CD14-positive monocyte (primary cell): ENCODE measurements at regions not wholly inside any gene's neighbourhood (a gene's known extent, or its start where the extent isn't known, plus 50 kb on each side); places are given as distances from the start of the nearest gene placed in this dataset.

Experiments
- DNase-seq, 3 donors: peaks; one replicate each; pipeline ENCODE4 v3.0.0-alpha.2; 2011 to 2022
- H2AFZ ChIP-seq: 2 replicates; pipeline ENCODE4 v1.6.0; 2012; ENCODE audit warnings: mild to moderate bottlenecking, low read depth, low read length, inconsistent platforms; ENCODE audit not compliant: insufficient read depth, poor library complexity, severe bottlenecking
- H3K27ac ChIP-seq, 2 donors: 1 replicate in 1 of 2; 2 replicates in 1 of 2; pipeline ENCODE4 v1.5.1; 2012 to 2013; ENCODE audit warnings: low read length in 2 of 2, control low read depth in 1 of 2, inconsistent platforms in 1 of 2, low read depth in 1 of 2, mild to moderate bottlenecking in 1 of 2
- H3K27me3 ChIP-seq, 2 donors: one replicate each; pipeline versions ENCODE4 v1.6.0 to v1.6.1; 2011 to 2013; ENCODE audit warnings: low read length in 2 of 2; ENCODE audit not compliant: control insufficient read depth in 2 of 2, insufficient read depth in 2 of 2
- H3K36me3 ChIP-seq, 2 donors: replicated peaks in 1 of 2; 1 replicate in 1 of 2; 2 replicates in 1 of 2; pipeline versions ENCODE4 v1.5.1 to v1.6.1; 2012 to 2013; ENCODE audit warnings: low read length in 2 of 2, control low read depth in 1 of 2, inconsistent platforms in 1 of 2, mild to moderate bottlenecking in 1 of 2; ENCODE audit not compliant: insufficient read depth in 2 of 2, control insufficient read depth in 1 of 2
- H3K4me1 ChIP-seq, 2 donors: 1 replicate in 1 of 2; 2 replicates in 1 of 2; pipeline versions ENCODE4 v1.5.1 to v1.6.1; 2012 to 2013; ENCODE audit warnings: low read length in 2 of 2, control low read depth in 1 of 2, inconsistent platforms in 1 of 2, mild to moderate bottlenecking in 1 of 2, moderate library complexity in 1 of 2; ENCODE audit not compliant: insufficient read depth in 2 of 2, control insufficient read depth in 1 of 2
- H3K4me2 ChIP-seq: replicated peaks from 2 replicates; pipeline ENCODE3; 2012; ENCODE audit warnings: low read length, moderate library complexity, mild to moderate bottlenecking; ENCODE audit not compliant: poor library complexity, severe bottlenecking; ENCODE audit errors: extremely low read depth
- H3K4me3 ChIP-seq, 3 experiments: fragments of 200-600 bp in 1 of 3; sonication (generic) in 1 of 3; replicated peaks in 1 of 3; 1 replicate in 2 of 3; 2 replicates in 1 of 3; pipeline ENCODE4 v1.5.1; 2011 to 2013; ENCODE audit warnings: low read length in 3 of 3, mild to moderate bottlenecking in 3 of 3, control low read depth in 2 of 3, low read depth in 2 of 3, inconsistent platforms in 1 of 3, moderate library complexity in 1 of 3
- H3K79me2 ChIP-seq: 2 replicates; pipeline ENCODE4 v1.6.0; 2012; ENCODE audit warnings: mild to moderate bottlenecking, control low read depth, inconsistent platforms, low read length, moderate library complexity; ENCODE audit not compliant: insufficient read depth
- H3K9ac ChIP-seq: 2 replicates; pipeline ENCODE4 v1.6.0; 2017; ENCODE audit warnings: low read length, mild to moderate bottlenecking; ENCODE audit not compliant: insufficient read depth, poor library complexity, severe bottlenecking
- H3K9me3 ChIP-seq, 2 donors: replicated peaks in 1 of 2; 1 replicate in 1 of 2; 2 replicates in 1 of 2; pipeline versions ENCODE4 v1.5.1 to v1.6.1; 2012 to 2013; ENCODE audit warnings: low read length in 2 of 2, control low read depth in 1 of 2; ENCODE audit not compliant: control insufficient read depth in 1 of 2, insufficient read depth in 1 of 2
- H4K20me1 ChIP-seq: 2 replicates; pipeline ENCODE4 v1.6.0; 2012; ENCODE audit warnings: mild to moderate bottlenecking, low read length, control low read depth, moderate library complexity; ENCODE audit not compliant: insufficient read depth
- H3K27ac Mint-ChIP-seq, 7 donors: one replicate each; pipeline ENCODE4 v1.8.0; 2020; ENCODE audit warnings: mild to moderate bottlenecking in 7 of 7, mixed read lengths in 7 of 7, moderate library complexity in 6 of 7, inconsistent platforms in 2 of 7
- H3K27me3 Mint-ChIP-seq, 3 donors: one replicate each; pipeline ENCODE4 v1.8.0; 2021 to 2022; ENCODE audit warnings: low read depth in 3 of 3, mild to moderate bottlenecking in 3 of 3, mixed read lengths in 3 of 3, moderate library complexity in 3 of 3, inconsistent platforms in 1 of 3
- H3K36me3 Mint-ChIP-seq, 2 donors: one replicate each; pipeline ENCODE4 v1.8.0; 2020; ENCODE audit warnings: mixed read lengths in 2 of 2, inconsistent platforms in 1 of 2, mild to moderate bottlenecking in 1 of 2
- H3K4me1 Mint-ChIP-seq: one replicate; pipeline ENCODE4 v1.8.0; 2020; ENCODE audit warnings: mild to moderate bottlenecking, mixed read lengths
- H3K4me3 Mint-ChIP-seq, 2 donors: one replicate each; pipeline ENCODE4 v1.8.0; 2020; ENCODE audit warnings: mild to moderate bottlenecking in 2 of 2, mixed read lengths in 2 of 2, moderate library complexity in 1 of 2
- H3K9me3 Mint-ChIP-seq, 7 donors: one replicate each; pipeline ENCODE4 v1.8.0; 2020 to 2022; ENCODE audit warnings: mixed read lengths in 7 of 7, mild to moderate bottlenecking in 6 of 7, moderate library complexity in 6 of 7, inconsistent platforms in 2 of 7
- CTCF ChIP-seq: fragments of 200-600 bp; IDR thresholded peaks from one replicate; pipeline ENCODE4 v1.8.0; 2022; ENCODE audit warnings: antibody characterized with exemption, mild to moderate bottlenecking
- WGBS: methylation state at CpG from one replicate; pipeline ENCODE4 v1.1.5; 2013; ENCODE audit warnings: missing lambda C conversion rate; ENCODE audit not compliant: insufficient coverage; 5-methylcytosine and 5-hydroxymethylcytosine counted together
- intact Hi-C, 2 donors: fragments of 100-400 bp; cut with micrococcal nuclease; formaldehyde crosslinking; loops; one replicate each; pipeline versions ENCODE4 v1.15.0 to v1.15.1; 2023

GRCh38 chr9:80491086-80491696 lies 919.4 kb downstream of the TLE4 start:
- Mint-ChIP-seq H3K9me3 (peaks cover 0 to 8% (median 1%) of the 10 kb centered on the region in 7 donors), H3K4me3 (no peak overlapping the region), H3K27me3 (peaks cover 0 to 4% (median 0%) of the 10 kb centered on the region in 3 donors), H3K4me1 (no peaks in the 10 kb centered on the region), H3K27ac (no peak overlapping the region), H3K36me3 (no peaks in the 10 kb centered on the region)
- no peak overlapping the region for H3K4me3 ChIP-seq
- H3K9me3 ChIP-seq = peaks cover 0 to 9% of the 10 kb centered on the region in 2 donors
- no peaks in the 10 kb centered on the region for H3K4me1 ChIP-seq
- no peak overlapping the region for H2AFZ ChIP-seq
- no peaks in the 10 kb centered on the region for H3K27me3 ChIP-seq
- no peak overlapping the region for H3K27ac ChIP-seq
- TF ChIP-seq CTCF = no peak
- no peaks in the 10 kb centered on the region for H3K36me3 ChIP-seq
- no peak for DNase-seq
- WGBS = no CpG with 5 or more reads among the region's 4 CpGs
- no peaks in the 10 kb centered on the region for H3K79me2 ChIP-seq
- H4K20me1 ChIP-seq = no peaks in the 10 kb centered on the region
- H3K9ac ChIP-seq = no peak overlapping the region
- intact Hi-C loops = no loop called here
- no peak overlapping the region for H3K4me2 ChIP-seq

- Histone ChIP-seq H3K9me3 (peaks cover 0 to 9% of the 10 kb centered on the region in 2 donors), H3K4me1 (no peaks in the 10 kb centered on the region), H2AFZ (no peak overlapping the region), H3K27me3 (no peaks in the 10 kb centered on the region), H3K4me2 (no peak overlapping the region), H3K9ac (no peak overlapping the region), H3K36me3 (no peaks in the 10 kb centered on the region), H4K20me1 (no peaks in the 10 kb centered on the region), H3K27ac (no peak overlapping the region), H3K79me2 (no peaks in the 10 kb centered on the region), H3K4me3 (no peak overlapping the region)
- no peak overlapping the region for H3K4me3 Mint-ChIP-seq
- H3K9me3 Mint-ChIP-seq = peaks cover 0 to 8% (median 1%) of the 10 kb centered on the region in 7 donors
- no peak for DNase-seq
- H3K27ac Mint-ChIP-seq = no peak overlapping the region
- TF ChIP-seq CTCF = no peak
- H3K36me3 Mint-ChIP-seq = no peaks in the 10 kb centered on the region
- intact Hi-C loops = no loop called here
- H3K4me1 Mint-ChIP-seq = no peaks in the 10 kb centered on the region
- no CpG with 5 or more reads among the region's 4 CpGs for WGBS
- H3K27me3 Mint-ChIP-seq = peaks cover 0 to 2% (median 0%) of the 10 kb centered on the region in 3 donors
Observed at GRCh38 chr9:80489329-80489728, 917.6 kb downstream of the TLE4 start.
